ENCODE measurements at regions not wholly inside any gene's neighbourhood (a gene's known extent, or its start where the extent isn't known, plus 50 kb on each side); places are given as distances from the start of the nearest gene placed in this dataset.

DNA sequence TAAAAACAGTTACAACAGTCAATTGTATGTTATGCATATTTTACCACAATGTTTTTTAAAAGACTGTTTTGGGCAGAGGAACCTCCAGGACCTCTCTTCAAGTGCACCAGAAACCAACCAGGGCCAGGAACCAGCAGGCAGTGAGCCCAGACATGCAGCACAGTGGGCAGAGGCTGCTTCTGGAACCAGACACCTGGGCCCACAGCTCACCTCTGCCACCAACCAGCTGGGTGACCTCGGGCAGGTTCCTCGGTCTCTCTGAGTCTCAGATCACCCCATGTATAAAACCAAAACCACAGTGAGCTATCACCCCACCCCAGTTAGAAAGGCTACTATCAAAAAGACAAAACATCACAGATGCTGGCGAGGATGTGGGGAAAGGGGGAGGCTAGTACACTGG lies 161.0 kb downstream of the C16orf95 start:
- no peak for TF ChIP-seq SIN3A (IDR thresholded peaks at IDR 0.05; ENCODE audit: borderline replicate concordance, insufficient read depth, low read length)
- TF ChIP-seq FOXP2 (optimal IDR thresholded peaks at IDR 0.05; ENCODE audit: borderline replicate concordance, extremely low read depth, extremely low read length, insufficient read depth): no peak
- TF ChIP-seq POLR2AphosphoS5 (IDR thresholded peaks at IDR 0.05; ENCODE audit: low read depth, low read length): no peak
- TF ChIP-seq TAF1 (IDR thresholded peaks at IDR 0.05; ENCODE audit: borderline replicate concordance, insufficient read depth, low read length): no peak
- TF ChIP-seq, protein P1, sequence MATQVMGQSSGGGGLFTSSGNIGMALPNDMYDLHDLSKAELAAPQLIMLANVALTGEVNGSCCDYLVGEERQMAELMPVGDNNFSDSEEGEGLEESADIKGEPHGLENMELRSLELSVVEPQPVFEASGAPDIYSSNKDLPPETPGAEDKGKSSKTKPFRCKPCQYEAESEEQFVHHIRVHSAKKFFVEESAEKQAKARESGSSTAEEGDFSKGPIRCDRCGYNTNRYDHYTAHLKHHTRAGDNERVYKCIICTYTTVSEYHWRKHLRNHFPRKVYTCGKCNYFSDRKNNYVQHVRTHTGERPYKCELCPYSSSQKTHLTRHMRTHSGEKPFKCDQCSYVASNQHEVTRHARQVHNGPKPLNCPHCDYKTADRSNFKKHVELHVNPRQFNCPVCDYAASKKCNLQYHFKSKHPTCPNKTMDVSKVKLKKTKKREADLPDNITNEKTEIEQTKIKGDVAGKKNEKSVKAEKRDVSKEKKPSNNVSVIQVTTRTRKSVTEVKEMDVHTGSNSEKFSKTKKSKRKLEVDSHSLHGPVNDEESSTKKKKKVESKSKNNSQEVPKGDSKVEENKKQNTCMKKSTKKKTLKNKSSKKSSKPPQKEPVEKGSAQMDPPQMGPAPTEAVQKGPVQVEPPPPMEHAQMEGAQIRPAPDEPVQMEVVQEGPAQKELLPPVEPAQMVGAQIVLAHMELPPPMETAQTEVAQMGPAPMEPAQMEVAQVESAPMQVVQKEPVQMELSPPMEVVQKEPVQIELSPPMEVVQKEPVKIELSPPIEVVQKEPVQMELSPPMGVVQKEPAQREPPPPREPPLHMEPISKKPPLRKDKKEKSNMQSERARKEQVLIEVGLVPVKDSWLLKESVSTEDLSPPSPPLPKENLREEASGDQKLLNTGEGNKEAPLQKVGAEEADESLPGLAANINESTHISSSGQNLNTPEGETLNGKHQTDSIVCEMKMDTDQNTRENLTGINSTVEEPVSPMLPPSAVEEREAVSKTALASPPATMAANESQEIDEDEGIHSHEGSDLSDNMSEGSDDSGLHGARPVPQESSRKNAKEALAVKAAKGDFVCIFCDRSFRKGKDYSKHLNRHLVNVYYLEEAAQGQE (IDR thresholded peaks at IDR 0.05; ENCODE audit: insufficient read depth in 1 of 2, low read depth in 2 of 2, low read length in 2 of 2): no peak

DNA sequence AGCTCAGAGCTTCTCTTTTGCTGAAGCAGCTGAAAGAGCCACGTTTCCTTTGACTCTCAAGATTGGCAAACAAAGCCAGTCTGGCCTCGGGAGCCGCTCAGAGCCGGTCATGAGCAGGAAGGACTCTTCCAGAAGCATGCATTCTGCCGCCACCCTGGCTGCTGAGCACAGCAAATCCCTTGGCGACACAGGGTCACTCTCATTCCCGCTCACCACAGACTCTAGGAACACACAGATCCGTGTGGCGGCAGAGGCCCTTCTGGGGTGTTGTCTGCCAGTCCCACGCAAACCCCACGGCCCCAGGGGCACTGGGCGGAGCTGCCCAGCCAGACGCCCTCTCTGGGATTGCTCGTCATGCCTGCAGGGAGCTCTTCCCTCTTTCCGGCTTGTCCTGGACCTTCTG lies 157.0 kb downstream of the C16orf95 start:
- no peak for TF ChIP-seq SIN3A (IDR thresholded peaks at IDR 0.05; ENCODE audit: borderline replicate concordance, insufficient read depth, low read length)
- no peak for TF ChIP-seq FOXP2 (optimal IDR thresholded peaks at IDR 0.05; ENCODE audit: borderline replicate concordance, extremely low read depth, extremely low read length, insufficient read depth)
- no peak for TF ChIP-seq POLR2AphosphoS5 (IDR thresholded peaks at IDR 0.05; ENCODE audit: low read depth, low read length)
- TF ChIP-seq, protein P1 (IDR thresholded peaks at IDR 0.05; ENCODE audit: insufficient read depth in 1 of 2, low read depth in 2 of 2, low read length in 2 of 2): no peak
- no peak for TF ChIP-seq TAF1 (IDR thresholded peaks at IDR 0.05; ENCODE audit: borderline replicate concordance, insufficient read depth, low read length)

DNA sequence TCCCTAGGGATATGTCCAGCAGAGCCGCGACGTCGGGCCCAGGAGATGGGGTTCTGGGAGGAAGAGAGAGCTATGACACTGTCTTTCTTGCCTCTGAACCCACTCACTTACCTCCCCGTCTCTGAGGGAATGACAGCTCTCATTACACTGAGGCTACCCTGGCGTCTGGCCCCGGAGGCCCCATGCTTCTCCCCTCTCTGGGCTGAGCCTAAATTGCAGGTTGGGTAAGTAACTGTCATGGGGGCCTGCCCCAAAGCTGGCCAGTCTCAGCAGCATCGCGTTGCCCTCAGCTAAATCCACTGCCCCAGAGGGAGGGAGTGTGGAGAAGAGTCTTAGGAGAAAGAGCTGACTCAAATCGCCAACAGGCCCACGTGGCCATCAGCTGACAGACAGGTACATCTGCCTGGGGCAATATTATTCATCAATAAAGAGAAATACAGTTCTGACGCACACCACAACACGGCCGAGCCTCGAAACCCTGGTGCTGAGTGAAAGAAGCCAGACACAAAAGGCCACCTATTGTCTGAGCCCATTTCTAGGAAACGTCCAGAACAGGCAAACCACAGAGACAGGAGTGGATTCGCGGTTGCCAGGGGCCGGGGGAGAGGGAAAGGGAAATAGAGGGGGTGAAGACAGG lies 156.4 kb downstream of the C16orf95 start:
- TF ChIP-seq POLR2AphosphoS5 (IDR thresholded peaks at IDR 0.05; ENCODE audit: low read depth, low read length): no peak
- TF ChIP-seq, protein P1 (IDR thresholded peaks at IDR 0.05; ENCODE audit: insufficient read depth in 1 of 2, low read depth in 2 of 2, low read length in 2 of 2): no peak
- no peak for TF ChIP-seq TAF1 (IDR thresholded peaks at IDR 0.05; ENCODE audit: borderline replicate concordance, insufficient read depth, low read length)
- no peak for TF ChIP-seq SIN3A (IDR thresholded peaks at IDR 0.05; ENCODE audit: borderline replicate concordance, insufficient read depth, low read length)
- TF ChIP-seq FOXP2 (optimal IDR thresholded peaks at IDR 0.05; ENCODE audit: borderline replicate concordance, extremely low read depth, extremely low read length, insufficient read depth): no peak

DNA sequence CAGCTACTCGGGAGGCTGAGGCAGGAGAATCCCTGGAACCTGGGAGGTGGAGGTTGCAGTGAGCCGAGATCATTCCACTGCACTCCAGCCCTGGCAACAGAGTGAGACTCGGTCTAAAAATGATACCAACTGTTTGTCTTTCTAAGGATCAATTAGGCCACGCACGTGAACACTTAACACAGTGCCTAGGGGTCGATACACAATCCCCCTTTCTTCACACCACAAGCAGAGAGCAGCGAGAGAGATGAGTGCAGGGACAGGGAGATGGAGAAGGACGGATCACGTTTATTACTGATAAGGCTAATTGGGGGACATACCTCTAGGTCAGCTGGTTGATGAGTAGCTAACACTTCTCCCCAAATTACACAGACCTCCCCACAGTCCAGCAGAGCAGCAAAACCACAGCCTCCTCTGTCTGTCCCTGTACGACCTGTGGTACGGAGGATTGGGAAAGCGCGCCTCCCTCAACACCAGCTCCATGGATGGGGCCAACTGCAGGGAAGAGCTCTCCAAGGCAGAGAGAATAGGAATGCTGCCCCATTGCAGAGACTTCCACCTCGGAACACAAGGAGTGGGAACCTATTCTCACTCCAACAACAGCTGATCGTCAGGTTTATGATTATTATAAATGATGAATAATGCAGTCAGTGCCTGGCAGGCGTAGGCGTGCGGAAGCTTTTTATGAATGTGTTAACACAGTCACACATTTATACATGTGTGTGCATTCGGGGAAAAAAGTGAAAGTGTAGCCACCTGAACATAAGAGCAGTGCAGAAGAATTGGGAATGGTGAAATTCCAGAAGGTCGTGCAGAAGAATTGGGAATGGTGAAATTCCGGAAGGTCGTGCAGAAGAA lies 155.1 kb downstream of the C16orf95 start:
- TF ChIP-seq, protein P1 (IDR thresholded peaks at IDR 0.05; ENCODE audit: insufficient read depth in 1 of 2, low read depth in 2 of 2, low read length in 2 of 2): no peak
- TF ChIP-seq POLR2AphosphoS5 (IDR thresholded peaks at IDR 0.05; ENCODE audit: low read depth, low read length) (no peak), SIN3A (IDR thresholded peaks at IDR 0.05; ENCODE audit: borderline replicate concordance, insufficient read depth, low read length) (no peak), FOXP2 (optimal IDR thresholded peaks at IDR 0.05; ENCODE audit: borderline replicate concordance, extremely low read depth, extremely low read length, insufficient read depth) (no peak), TAF1 (IDR thresholded peaks at IDR 0.05; ENCODE audit: borderline replicate concordance, insufficient read depth, low read length) (no peak)
